ENCODE measurements at regions not wholly inside any gene's neighbourhood (a gene's known extent, or its start where the extent isn't known, plus 50 kb on each side); places are given as distances from the start of the nearest gene placed in this dataset.
"Not testable (repeated sequence)": the region's sequence is repeated elsewhere in the genome, so short reads cannot be mapped to it uniquely, and the experiment has no call there.

DNA sequence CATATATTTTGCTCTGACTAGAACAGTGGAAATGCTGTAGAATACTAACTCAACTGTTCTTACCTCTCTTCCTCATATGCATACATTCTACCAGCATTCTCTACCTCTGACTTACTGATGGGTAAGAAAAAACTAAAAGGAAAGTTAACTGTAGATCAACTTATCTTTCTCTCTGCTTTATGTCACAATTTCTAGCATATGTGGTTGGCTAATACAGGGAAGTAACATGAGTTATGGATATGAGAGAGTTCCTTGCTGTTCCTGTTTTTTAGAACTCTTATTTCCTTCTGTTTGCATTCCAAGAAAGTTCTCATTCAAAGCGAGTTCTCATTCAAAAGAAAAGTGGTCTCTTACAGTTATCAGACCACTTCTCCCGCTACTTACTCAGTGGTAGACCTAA lies 226.8 kb upstream of the SGK1 start:
- no peak for DNase-seq

DNA sequence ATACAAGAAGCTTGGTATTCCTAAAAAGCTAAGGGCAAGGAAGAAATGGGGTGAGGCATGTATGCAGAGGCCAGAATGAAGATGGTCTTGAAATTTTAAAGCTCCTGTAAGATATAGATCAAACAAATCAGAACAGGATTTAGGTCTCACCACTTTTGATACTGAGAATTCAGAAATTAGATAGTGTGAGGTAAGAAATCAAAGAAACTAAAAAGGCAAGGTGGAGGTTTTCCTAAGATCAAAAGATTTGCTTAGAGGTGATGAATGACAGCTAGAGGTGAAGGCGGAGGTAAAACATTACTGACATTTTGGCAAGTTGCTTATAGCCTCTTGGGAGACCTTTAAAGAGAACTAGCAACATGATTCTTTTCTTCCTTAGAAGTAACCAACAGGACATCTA lies 225.2 kb upstream of the SGK1 start:
- no peak for DNase-seq

DNA sequence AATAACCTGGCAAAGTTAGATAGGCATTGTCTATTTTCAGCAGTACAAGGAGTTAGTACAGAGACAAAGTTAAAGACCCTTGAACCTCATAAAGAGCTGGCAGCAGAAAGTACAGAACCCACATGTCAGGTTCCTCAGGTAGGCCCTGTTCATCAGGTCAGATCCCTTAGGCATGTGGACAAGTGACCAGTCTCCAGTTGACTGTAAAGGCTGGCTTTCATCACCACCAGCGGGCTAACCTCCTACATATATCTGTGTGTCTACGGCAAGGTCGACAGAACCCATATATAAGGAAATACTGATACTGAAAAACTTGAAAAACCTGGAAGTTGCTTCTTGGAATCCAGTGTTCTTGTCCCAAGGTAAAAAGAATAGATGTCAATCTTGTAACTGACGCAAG lies 223.1 kb upstream of the SGK1 start:
- no peak for DNase-seq

DNA sequence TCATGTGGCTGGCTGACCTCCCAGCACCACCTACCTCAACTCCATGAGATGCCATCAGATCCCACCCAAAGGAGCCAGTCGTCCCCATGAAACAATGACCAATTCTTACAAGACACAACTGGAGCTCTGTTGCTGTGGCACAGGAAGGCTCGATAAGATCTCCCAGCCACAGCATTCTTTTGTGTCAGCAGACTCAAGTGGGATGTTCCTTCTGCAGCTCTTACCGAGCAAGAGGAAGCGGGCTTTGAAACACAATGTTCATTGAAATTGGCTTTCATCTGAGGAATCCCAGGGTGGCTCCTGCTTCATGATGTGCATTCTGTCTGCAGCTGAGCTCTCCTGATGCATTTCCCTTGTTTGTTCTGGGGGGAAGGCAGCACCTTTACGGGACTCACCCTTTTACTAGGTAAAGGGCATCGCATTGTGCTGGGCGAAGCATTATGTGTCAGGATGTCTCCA lies 222.0 kb upstream of the SGK1 start:
- peak; percentile 7 for DNase-seq

DNA sequence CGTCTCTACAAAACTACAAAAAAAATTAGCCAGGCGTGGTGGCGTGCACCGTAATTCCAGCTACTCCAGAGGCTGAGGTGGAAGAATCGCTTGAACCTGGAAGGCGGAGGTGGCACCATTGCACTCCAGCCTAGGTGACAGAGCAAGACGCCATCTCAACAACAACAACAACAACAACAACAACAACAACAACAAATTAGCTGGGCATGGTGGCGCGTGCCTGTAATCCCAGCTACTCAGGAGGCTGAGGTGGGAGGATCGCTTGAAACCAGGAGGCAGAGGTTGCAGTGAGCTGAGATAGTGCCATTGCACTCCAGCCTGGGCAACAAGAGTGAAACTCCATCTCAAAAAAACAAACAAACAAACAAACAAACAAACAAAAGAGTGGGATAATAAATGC lies 219.9 kb upstream of the SGK1 start:
- not testable (repeated sequence) for DNase-seq

DNA sequence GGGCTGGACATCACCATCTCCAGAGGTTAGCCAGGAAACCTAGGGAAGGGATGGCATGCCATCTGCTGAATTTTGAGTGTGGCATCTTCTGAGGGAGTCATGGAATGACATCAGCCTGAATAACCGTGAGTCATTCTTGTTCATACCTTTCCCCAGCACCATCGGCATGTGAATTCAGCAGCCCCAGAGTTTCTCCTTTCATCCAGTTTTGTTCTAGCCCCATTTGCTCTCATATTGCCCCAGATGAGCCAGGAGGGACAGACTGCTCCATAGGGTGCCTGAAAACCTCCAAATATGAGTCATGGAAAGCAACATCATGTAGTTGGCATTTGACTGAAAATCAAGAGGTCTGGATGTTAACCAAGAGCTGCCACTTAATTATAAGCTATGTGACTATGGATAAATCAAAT lies 219.2 kb upstream of the SGK1 start:
- DNase-seq: no peak

DNA sequence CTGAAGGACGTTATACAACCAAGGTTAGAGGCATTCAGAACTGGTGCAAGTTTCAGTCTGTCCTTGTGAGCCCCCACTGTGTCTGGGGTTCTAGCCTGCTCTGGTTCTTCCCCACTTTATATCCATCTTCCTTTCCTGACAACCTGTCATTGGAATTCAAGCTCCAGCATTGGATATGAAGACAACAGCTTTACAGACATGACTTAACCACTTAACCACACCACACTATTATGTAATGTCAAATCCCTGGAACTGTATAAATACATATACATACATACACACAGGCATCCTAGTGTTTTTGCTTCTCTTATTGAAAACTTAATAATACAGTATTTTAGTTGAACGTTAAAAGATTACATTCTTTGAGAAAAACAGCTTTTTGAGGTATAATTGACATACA lies 217.9 kb upstream of the SGK1 start:
- no peak for DNase-seq

DNA sequence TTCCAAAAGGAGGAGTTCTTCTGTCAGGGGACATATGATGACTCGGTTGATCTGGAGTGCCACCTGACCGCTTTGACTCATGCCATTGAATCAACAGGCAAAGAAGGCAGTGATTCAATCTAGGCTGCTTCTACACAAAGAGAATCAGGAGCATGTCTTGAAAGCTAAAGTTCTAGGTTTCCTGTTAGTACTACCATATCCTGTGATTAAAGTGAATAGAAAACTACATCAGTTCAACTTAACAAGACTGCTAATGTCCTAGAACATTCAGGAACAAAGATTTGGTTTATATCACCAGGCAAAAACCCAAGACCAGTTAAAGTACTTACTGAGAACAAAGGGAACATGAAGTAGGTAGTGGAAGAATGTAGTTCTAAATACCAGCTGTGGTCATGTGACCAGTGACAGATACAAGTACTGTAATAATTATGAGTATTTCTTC lies 216.8 kb upstream of the SGK1 start:
- no peak for DNase-seq

DNA sequence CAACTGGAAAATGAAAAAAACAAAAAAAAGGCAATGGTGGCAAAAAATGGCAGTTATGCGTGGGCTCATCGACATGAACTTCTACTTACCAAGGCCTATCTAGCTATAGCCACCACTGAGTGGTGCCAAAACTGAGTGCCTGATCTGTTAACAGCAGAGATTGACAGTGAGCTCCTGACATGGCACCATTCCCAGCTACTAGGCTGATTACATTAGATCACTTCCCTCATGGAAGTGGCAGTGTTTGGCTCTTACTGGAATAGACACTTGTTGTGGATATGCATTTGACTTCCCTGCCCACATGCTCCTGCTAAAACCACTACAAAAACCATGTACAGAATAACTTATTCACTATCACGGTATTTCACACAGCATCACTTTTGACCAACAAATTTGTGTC lies 216.1 kb upstream of the SGK1 start:
- DNase-seq: no peak

DNA sequence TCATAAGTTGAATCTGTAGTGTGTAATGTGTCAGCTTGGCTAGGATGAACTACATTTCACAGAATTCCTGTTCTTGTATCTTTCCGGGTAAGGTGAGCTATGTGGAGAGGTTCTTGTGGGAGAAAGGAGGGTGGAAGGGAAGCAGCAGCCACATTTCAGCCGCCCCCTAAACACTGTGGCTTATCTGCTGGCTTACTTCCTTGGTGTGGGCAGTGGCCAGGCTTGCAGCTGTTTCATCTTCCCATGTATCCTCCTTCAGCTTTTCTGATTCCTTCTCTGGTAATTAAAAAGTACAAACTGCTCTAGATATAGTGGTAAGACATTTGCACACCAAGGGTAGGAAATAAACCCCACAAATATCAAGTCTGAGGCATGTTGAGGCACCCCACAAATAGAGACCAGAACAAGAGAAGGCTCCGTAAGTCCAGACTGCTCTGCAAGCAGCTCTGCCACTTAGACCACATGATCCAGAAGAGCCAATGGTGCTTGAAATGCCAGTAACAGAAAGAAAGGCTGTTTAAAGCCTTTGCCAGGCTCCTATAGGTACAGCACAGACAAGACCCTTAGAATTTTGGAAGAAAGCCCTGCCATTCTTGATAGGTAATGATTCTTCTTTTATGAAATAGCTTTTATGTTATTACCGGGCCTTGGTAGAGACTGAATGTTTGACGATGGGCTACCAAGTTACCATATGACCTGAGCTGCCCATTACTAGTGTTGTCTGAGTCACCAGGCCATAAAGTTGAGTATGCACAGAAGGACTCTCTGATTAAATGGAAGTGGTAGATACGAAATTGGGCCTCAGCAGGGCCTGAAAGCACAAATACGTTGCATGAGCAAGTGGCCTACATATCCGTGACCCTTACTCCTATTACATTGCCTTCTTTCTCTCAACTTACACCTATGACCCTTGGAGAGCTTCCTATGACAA lies 215.0 kb upstream of the SGK1 start:
- DNase-seq: no peak

DNA sequence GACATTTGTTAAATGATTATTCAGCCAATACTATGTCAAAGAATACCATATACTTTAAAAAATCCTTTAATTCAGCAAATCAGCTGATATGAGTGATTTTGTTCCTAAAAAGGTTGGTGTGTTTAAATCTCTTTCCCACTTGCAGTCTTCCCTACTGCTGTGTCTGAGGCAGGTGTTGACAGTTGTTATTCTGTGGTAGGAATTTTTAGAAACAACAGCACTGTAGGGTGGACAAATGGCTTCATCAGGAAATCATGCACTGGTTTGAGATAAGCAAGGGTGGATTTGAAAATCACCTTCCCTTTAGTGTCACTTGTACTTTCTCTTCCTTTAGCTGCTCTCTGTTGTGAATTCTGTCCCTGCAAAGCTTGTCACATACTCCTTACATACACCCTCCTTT lies 213.7 kb upstream of the SGK1 start:
- no peak for DNase-seq

DNA sequence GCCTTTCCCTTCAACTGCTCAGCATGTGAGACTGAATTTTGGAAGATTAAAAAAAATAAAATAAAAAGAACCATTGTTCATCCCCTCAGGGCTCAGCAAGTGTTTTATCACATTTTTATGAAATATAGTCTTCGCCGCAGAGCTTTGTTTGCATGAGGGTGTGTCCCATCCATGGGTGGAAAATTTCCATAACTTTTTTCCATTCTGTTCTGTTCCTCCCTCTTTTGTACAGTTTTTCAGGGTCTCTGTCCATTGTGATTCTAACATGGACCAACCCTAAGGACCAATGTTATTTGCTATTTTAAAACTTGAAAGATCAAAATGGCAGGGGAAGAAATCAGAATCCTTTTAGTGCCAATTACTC lies 213.3 kb upstream of the SGK1 start:
- DNase-seq: no peak

DNA sequence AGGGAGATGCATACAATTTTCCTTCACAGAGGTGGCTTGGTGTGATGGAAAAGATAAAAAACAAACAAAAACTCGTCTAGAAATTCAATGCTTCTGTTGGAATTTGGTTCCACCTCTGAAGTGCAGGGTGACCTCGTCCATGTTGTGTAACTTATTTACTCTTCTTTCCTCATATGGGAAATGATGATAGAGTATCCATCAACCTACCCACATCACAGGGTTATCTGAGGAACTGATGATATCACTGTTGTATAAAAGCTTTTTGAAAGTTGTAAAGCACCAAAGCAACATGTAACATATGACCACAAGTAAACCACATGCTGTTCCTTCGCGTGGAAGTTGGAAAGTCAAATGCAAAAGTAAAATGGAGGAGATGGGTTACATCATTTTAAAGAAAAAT lies 212.0 kb upstream of the SGK1 start:
- no peak for DNase-seq

DNA sequence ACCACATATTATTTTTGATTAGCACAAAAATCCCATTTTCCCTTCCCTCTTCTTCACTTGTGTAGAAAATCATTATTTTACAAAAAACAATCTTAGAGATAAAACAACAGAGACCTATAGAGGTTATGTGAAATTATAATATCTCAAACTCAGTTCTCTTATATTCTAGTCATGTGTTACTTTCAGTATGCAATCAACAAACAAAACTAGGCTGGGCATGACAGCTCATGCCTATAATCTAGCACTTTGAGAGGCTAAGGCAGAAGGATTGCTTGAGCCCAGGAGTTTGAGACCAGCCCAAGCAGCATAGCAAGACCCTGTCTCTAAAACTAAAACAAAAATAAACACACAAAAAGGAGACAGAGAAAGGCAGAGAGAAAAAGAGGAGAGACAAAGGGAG lies 211.4 kb upstream of the SGK1 start:
- no peak for DNase-seq

DNA sequence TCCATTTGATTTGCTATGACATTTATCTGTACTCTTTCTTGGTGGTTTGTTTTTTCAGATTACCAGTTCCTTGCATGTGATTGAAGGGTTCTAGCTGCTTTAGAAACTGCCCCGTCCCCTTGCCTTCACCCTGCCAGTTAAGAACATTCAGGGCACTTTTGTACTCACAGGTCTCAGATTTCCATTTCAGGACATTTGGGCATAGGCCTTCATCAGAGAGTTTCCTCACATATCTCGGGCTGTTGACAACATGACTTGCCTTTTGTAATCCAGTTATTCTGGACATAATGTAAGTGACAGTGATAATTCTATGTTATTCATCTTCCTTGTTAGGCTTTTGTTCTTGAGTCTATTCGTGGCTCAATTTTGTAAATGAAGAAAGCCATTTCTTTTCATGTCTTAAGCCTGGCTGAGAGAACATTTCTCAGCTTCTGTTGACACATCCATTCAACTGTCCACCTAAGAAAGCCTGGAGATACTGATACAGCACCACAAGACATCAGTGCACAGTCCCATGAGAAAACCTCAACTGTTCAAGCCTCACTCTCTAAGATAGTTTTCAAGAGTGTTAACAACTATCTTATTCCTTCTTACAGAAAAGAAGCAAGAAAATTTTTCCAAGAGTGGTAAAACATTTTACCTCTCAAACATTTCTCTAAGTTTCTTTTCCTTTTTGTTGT lies 209.3 kb upstream of the SGK1 start:
- DNase-seq: no peak

DNA sequence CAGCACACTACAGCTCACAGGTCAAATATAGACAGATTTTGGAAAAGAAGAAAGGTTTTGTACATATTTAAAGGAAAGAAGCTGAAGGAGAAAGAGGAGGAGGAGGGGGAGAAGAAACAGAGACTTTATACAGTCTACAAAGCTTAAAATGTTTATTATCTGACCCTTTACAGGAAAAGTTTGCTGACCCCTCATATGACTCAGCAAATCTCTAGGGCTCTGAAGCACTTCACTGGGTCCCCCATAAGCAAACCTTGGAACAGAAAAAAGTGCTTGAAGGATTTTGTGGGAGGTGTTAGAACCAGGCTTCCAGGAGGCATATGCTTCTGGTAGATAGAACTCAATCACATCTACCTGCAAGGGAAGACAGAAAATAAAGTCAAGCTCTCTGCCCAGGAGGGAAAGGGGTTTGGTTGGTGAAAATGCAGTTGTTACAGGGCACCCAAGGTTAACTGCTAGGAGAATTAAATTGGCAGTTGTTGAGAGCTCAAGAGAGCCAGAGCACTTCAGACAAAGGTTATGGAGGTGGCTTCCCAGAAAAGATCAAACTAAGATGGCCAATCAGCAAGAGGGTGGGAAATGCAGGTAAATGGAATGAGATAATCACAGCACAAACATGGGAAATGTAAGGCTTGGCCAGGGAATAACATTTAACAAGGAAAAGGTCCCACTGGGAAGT lies 207.4 kb upstream of the SGK1 start:
- DNase-seq: no peak

DNA sequence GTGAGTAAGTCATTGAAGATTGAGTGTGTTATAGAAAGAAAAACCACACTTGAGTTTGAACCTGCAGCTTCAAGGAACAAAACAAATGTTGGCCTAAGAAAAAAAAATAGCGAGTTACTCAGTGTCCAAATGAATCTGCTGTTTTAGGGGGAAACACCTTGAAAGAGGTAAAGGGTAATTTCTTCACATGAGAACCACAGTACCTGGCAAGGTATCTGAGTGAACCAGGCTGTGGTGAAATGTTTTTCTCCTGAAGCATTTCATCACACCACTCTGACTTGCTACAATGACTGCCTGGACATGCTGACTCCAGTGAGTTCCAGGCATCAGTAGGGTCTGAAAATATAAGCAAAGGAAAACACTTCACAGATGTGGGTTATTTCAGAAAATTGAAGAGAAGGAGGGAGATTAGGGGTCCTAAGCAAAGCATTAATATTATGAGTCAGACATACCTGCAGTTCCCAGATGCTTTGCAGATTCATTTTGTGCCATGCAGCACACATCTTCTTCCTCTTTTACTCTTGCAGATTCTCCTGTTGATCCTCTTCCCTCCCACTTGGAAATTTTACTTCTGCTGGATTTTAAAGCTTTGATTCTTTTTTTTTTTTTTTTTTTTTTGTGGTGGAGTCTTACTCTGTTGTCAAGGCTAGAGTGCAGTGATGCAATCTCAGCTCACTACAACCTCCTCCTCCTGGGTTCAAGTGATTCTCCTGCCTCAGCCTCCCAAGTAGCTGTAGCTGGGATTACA lies 206.2 kb upstream of the SGK1 start:
- no peak for DNase-seq

DNA sequence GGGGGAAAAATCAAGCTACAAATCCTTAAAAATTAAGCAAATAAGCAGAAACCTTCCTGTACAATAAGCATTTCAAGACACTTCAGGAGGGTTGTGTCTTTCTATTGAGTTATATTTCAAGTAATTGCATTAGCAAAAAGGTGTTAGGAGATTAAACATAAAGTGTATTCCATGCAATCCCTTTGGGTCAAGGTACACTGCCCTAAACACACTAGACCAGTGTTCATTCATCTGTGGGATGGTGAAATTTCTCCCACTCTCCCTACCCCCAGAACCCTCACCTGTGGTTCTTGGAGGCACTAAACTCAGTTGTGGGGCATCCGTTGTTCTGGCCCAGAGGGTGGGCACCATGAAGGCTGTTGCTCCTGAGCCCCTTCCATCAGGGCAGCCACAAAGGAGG lies 205.1 kb upstream of the SGK1 start:
- no peak for DNase-seq

DNA sequence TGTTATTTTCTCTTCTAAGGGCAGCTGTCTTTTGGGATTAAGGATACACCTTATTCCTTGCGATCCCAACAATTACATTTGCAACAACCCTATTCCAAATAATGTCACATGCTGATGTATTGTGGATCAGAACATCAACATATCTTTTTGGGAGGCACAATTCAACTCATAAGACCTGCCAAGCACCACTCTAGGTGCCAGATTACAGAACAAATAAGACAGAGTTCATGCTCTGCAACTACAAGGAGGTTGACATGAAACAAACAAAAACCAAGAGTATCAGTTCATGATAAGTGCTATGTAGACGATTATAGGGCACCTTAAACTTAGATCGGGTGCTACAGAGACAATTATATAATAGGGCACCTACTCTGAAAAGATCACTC lies 203.2 kb upstream of the SGK1 start:
- DNase-seq: no peak

DNA sequence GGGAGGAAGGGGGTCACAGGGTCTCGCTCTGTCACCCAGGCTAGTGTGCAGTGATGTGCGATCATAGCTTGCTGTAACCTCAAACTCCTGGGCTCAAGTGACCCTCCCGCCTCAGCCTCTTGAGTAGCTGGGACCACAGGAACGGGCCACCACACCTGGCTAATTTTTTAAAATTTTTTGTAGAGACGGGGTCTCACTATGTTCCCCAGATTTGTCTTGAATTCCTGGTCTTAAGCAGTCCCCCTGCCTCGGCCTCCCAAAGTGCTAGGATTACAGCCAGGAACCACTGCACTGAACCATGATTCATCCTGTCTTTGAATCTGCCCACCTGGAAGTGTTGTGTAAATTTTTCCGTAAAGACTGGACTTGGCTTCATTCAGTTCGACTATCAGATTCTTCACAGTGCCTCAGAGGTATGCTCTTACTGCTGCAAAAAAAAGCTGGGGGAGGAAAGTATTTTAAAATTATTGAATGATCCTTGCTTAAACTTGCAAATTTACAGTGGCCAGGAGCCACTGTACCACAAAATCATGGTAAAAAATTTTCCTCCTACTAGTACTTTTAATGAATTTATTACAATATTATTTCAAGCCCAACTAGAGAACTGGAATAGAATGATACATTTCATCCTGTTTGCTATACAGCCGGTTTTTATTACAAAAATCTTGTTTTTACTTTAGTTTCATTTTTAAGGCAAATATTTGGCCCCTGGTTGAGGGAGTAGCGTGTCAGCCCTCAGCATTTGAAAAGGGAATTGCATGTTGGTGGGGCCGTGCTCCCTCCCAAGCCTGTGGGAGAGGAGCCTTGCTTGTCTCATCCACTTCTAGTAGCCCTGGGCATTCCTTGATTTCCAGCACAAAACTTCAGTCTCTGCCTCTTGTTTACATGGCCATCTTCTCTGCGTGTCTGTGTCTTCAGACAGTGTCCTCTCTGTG lies 202.5 kb upstream of the SGK1 start:
- DNase-seq: no peak

DNA sequence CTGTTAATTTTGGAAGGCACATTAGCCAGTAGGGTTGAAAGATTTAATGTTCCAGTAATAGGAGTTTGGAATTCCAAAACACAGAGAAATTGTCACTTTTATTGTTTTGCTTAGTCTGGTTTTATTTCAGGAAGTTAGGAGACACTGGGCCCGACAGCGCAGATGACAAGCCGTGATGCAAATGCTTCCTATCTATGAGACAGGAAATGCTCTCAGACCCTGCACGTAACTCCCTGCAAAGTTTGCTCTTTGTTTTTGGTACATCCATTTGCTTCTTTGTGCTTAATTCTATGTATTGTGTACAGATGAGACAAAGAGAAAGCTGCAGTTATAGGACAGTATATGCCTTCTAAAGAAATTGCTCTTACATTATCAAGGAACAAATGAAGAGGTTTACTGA lies 201.6 kb upstream of the SGK1 start:
- DNase-seq: peak; percentile 17

DNA sequence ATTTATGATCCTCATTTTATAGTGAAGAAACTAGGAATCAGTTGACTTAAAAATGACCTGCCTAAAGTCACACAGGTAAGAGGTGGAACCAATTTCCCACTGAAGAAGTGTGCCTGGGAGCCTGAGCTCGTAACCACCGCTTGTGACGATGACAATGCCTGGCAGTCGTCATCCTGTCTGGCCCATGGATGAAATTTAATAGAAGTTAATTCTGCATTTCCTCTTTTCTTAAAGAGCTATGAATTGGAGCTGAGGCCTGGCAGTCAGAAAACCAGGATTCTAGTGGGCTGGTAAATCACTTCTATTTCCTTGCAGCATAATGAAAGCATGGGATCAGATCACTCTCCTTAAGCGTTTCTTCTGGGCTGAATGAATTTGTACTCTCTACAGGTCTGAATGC lies 200.0 kb upstream of the SGK1 start:
- no peak for DNase-seq

Data from hematopoietic multipotent progenitor cell treated with erythropoietin and hydrocortisone succinate and interleukin-3 and kit ligand, for 8 days (in vitro differentiated cells).